GM12878 (cell line): ENCODE measurements at regions not wholly inside any gene's neighbourhood (a gene's known extent, or its start where the extent isn't known, plus 50 kb on each side); places are given as distances from the start of the nearest gene placed in this dataset.

Source experiments
- ATAC-seq: fragments of 200-7000 bp; cut with Tn5 transposase; 3 replicates; pipeline ENCODE4 v1.9.1; 2020; ENCODE audit warnings: mild to moderate bottlenecking, moderate library complexity
- BruUV-seq: library from RNA; stranded (reverse); fragments of 400-500 nt; replicated peaks from 2 replicates; lab custom pipeline; 2021; lab: Mats Ljungman, UMichigan
- CTCF ChIA-PET: fragments of 300-600 bp; sonication (Branson Sonifier 250); formaldehyde crosslinking; extraction: SDS; loops from one replicate; lab custom pipeline; 2021; ENCODE audit warnings: inconsistent platforms; lab: Yijun Ruan, JAX
- POLR2A ChIA-PET: fragments of 350-600 bp; formaldehyde crosslinking; extraction: SDS; loops from one replicate; lab custom pipeline; 2021; ENCODE audit warnings: inconsistent platforms; lab: Charles Lee
- RAD21 ChIA-PET: fragments of 300-600 bp; sonication (Branson Sonifier 250); formaldehyde crosslinking; loops from one replicate; lab custom pipeline; 2023; ENCODE audit warnings: antibody characterized with exemption; ENCODE audit not compliant: unreplicated experiment; lab: Charles Lee
- SMC1A ChIA-PET: fragments of 300-600 bp; sonication (Branson Sonifier 250); formaldehyde crosslinking; loops from one replicate; lab custom pipeline; 2023; ENCODE audit not compliant: unreplicated experiment, uncharacterized antibody; lab: Charles Lee
- DNase-seq: peaks from one replicate; pipeline ENCODE4 v3.0.0-alpha.2; 2011; ENCODE audit warnings: low read depth, low spot score
- FAIRE-seq: peaks from 3 replicates; lab custom pipeline; 2011; peaks lifted over from hg19 to GRCh38; lab: Jason Lieb, UNC
- H2AFZ ChIP-seq: 2 replicates; pipeline ENCODE4 v1.6.0; 2011; ENCODE audit warnings: low read depth, low read length, control low read depth; ENCODE audit not compliant: control insufficient read depth
- H3K27ac ChIP-seq: 2 replicates; pipeline ENCODE4 v1.5.1; 2011; ENCODE audit warnings: control low read depth; ENCODE audit not compliant: control insufficient read depth, insufficient read depth
- H3K27me3 ChIP-seq, 2 experiments: replicated peaks in 1 of 2; 2 replicates each; pipeline versions ENCODE4 v1.6.0 to v1.6.1; 2011; ENCODE audit warnings: low read length in 1 of 2; ENCODE audit not compliant: control insufficient read depth in 2 of 2, insufficient read depth in 2 of 2
- H3K36me3 ChIP-seq, 2 experiments: 2 replicates each; pipeline ENCODE4 v1.5.1; 2011; ENCODE audit warnings: low read length in 1 of 2; ENCODE audit not compliant: control insufficient read depth in 2 of 2, insufficient read depth in 2 of 2
- H3K4me1 ChIP-seq: 2 replicates; pipeline ENCODE4 v1.6.1; 2011; ENCODE audit warnings: mild to moderate bottlenecking, low read length, moderate library complexity, mixed read lengths; ENCODE audit not compliant: control insufficient read depth, insufficient read depth
- H3K4me2 ChIP-seq: 2 replicates; pipeline ENCODE4 v1.6.0; 2011; ENCODE audit warnings: control low read depth; ENCODE audit not compliant: control insufficient read depth, insufficient read depth
- H3K4me3 ChIP-seq: fragments of 200-600 bp; sonication (generic); 2 replicates; pipeline ENCODE4 v1.5.1; 2016
- H3K79me2 ChIP-seq: 2 replicates; pipeline ENCODE4 v1.6.0; 2011; ENCODE audit warnings: low read length; ENCODE audit not compliant: control insufficient read depth, insufficient read depth
- H3K9ac ChIP-seq: 2 replicates; pipeline ENCODE4 v1.8.0; 2011; ENCODE audit warnings: low read length, control low read depth, mixed read lengths; ENCODE audit not compliant: control insufficient read depth, insufficient read depth
- H3K9me3 ChIP-seq: replicated peaks from 3 replicates; pipeline ENCODE4 v1.5.1; 2011; ENCODE audit warnings: mild to moderate bottlenecking, low read length; ENCODE audit not compliant: control insufficient read depth, insufficient read depth
- H4K20me1 ChIP-seq: 2 replicates; pipeline ENCODE4 v1.6.0; 2011; ENCODE audit not compliant: control insufficient read depth, insufficient read depth
- BACH1 ChIP-seq: fragments of 450-650 bp; IDR thresholded peaks from 2 replicates; pipeline ENCODE4 v1.6.1; 2017; ENCODE audit warnings: mild to moderate bottlenecking, borderline replicate concordance
- CHD2 ChIP-seq: IDR thresholded peaks from 2 replicates; pipeline ENCODE4 v1.6.1; 2011; ENCODE audit warnings: low read depth, low read length, improper control_type of control experiment, borderline replicate concordance
- EP300 ChIP-seq, 2 experiments: fragments of 150-350 bp in 1 of 2; IDR thresholded peaks; 2 replicates each; pipeline ENCODE4 v1.6.1; 2011 to 2012; ENCODE audit warnings: low read depth in 2 of 2, low read length in 2 of 2, borderline replicate concordance in 1 of 2, improper control_type of control experiment in 1 of 2, inconsistent platforms in 1 of 2; ENCODE audit not compliant: control insufficient read depth in 1 of 2
- EZH2 ChIP-seq: IDR thresholded peaks from 2 replicates; pipeline ENCODE4 v1.6.1; 2012; ENCODE audit warnings: low read depth, mild to moderate bottlenecking, control low read depth, inconsistent platforms, low read length, borderline replicate concordance; ENCODE audit not compliant: control insufficient read depth
- HDAC6 ChIP-seq: fragments of 200-600 bp; sonication (generic); IDR thresholded peaks from one replicate; pipeline ENCODE4 v1.8.0; 2017; ENCODE audit warnings: antibody characterized with exemption; ENCODE audit not compliant: unreplicated experiment
- PAX8 ChIP-seq: fragments of 450-650 bp; IDR thresholded peaks from 2 replicates; pipeline ENCODE4 v1.6.1; 2017; ENCODE audit warnings: mild to moderate bottlenecking, moderate library complexity
- POU2F2 ChIP-seq: IDR thresholded peaks from 3 replicates; pipeline ENCODE4 v1.6.1; 2011; ENCODE audit warnings: low read depth, mild to moderate bottlenecking, low read length, borderline replicate concordance
- RBBP5 ChIP-seq: fragments of 200-600 bp; sonication (generic); conservative IDR thresholded peaks from 2 replicates; pipeline ENCODE4 v1.6.1; 2016
- SP1 ChIP-seq: IDR thresholded peaks from one replicate; pipeline ENCODE4 v1.6.1; 2011; ENCODE audit warnings: low read depth, low read length
- SREBF2 ChIP-seq: IDR thresholded peaks from 2 replicates; pipeline ENCODE4 v1.6.1; 2012; ENCODE audit warnings: mild to moderate bottlenecking, low read length
- ZNF207 ChIP-seq: fragments of 450-650 bp; IDR thresholded peaks from 2 replicates; pipeline ENCODE4 v1.6.1; 2014; ENCODE audit warnings: antibody characterized with exemption, mild to moderate bottlenecking, borderline replicate concordance
- ZNF274 ChIP-seq: IDR thresholded peaks from one replicate; pipeline ENCODE4 v1.8.0; 2011; ENCODE audit not compliant: insufficient read length, insufficient read depth
- ZNF622 ChIP-seq: fragments of 450-650 bp; IDR thresholded peaks from 2 replicates; pipeline ENCODE4 v1.6.1; 2017; ENCODE audit warnings: mild to moderate bottlenecking, inconsistent platforms
- in situ Hi-C: fragments of 300-500 bp; cut with MboI; formaldehyde crosslinking; loops from 9 replicates; pipeline ENCODE4 v1.14.3; 2018; ENCODE audit warnings: mixed read lengths
- intact Hi-C: fragments of 100-400 bp; cut with micrococcal nuclease; formaldehyde crosslinking; loops from one replicate; pipeline ENCODE4 v1.14.2; 2022; ENCODE audit not compliant: unreplicated experiment
- TF ChIP-seq, protein P1 (sequence below): fragments of 450-650 bp; IDR thresholded peaks from 2 replicates; pipeline ENCODE4 v1.6.1; 2017; ENCODE audit warnings: borderline replicate concordance
- TF ChIP-seq, protein P2 (sequence below), 3 experiments: IDR thresholded peaks in 2 of 3; conservative IDR thresholded peaks in 1 of 3; 2 replicates each; pipeline ENCODE4 v1.5.1; 2011; ENCODE audit warnings: low read depth in 3 of 3, low read length in 3 of 3, mild to moderate bottlenecking in 3 of 3, control low read depth in 2 of 3, moderate library complexity in 2 of 3, inconsistent platforms in 1 of 3, mixed read lengths in 1 of 3; ENCODE audit not compliant: control insufficient read depth in 2 of 3, insufficient read depth in 1 of 3; ENCODE audit errors: extremely low read depth in 1 of 3

DNA sequence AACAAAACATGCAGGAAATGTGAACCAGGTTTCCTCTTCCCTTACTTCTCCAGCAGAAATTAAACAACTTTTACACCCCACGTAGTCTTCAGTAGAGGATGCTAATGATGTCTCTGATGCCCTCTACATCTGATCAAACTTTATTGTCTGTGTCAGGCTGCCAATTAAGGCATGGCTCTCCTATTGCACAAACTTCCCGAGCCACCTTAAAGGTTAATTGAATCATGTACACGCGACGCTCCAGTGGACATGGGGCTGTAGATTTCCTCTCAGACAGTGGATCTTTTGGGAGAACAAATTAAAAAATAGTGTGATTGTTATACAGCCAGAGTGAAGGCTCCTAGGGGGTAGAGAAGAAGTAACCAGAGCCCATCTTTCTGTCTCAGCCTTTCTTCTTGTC, 301.6 kb downstream of the SMAD2 start (continued):
- no peak for TF ChIP-seq POU2F2
- TF ChIP-seq, protein P1, sequence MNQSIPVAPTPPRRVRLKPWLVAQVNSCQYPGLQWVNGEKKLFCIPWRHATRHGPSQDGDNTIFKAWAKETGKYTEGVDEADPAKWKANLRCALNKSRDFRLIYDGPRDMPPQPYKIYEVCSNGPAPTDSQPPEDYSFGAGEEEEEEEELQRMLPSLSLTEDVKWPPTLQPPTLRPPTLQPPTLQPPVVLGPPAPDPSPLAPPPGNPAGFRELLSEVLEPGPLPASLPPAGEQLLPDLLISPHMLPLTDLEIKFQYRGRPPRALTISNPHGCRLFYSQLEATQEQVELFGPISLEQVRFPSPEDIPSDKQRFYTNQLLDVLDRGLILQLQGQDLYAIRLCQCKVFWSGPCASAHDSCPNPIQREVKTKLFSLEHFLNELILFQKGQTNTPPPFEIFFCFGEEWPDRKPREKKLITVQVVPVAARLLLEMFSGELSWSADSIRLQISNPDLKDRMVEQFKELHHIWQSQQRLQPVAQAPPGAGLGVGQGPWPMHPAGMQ = no peak

DNA sequence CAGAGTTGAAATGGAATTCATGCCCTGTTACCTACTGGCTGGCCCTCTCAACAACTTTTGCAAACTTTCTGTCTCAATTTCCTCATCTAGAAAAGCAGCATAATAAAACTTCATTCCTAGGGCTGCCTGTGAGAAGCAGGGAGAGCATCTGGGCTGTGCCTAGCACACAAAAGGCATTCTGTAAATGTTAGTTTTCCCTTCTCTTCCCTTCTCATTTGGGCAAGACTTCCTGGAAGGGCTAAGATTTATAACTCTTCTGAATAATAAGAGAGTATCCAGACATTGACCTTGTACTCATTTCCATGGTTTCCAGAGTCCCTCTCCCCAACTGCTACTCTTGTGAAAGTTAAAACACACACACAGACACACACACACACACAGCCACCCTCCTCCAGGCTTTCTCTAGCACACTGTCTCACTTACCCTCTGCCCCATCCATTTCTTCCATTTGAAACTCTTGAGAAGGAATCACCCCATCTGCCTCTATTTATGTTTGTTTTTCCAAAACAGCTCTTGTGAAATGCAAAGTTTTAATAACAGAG, 302.1 kb downstream of the SMAD2 start:
- SMC1A ChIA-PET = no interaction called here
- no peak for TF ChIP-seq BACH1
- no peak for TF ChIP-seq EP300 (IDR thresholded peaks at IDR 0.05; ENCODE audit: borderline replicate concordance in 1 of 2, control insufficient read depth in 1 of 2, low read depth in 2 of 2, low read length in 2 of 2)
- TF ChIP-seq EZH2 = no peak
- no peak for TF ChIP-seq ZNF274
- TF ChIP-seq PAX8 = no peak
- TF ChIP-seq CHD2 = no peak
- no peak for TF ChIP-seq ZNF622
- no peak for TF ChIP-seq SP1
- no peak for TF ChIP-seq ZNF207
- TF ChIP-seq, protein P2, sequence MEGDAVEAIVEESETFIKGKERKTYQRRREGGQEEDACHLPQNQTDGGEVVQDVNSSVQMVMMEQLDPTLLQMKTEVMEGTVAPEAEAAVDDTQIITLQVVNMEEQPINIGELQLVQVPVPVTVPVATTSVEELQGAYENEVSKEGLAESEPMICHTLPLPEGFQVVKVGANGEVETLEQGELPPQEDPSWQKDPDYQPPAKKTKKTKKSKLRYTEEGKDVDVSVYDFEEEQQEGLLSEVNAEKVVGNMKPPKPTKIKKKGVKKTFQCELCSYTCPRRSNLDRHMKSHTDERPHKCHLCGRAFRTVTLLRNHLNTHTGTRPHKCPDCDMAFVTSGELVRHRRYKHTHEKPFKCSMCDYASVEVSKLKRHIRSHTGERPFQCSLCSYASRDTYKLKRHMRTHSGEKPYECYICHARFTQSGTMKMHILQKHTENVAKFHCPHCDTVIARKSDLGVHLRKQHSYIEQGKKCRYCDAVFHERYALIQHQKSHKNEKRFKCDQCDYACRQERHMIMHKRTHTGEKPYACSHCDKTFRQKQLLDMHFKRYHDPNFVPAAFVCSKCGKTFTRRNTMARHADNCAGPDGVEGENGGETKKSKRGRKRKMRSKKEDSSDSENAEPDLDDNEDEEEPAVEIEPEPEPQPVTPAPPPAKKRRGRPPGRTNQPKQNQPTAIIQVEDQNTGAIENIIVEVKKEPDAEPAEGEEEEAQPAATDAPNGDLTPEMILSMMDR (IDR thresholded peaks at IDR 0.05 in 2 of 3, conservative IDR thresholded peaks at IDR 0.05 in 1 of 3; ENCODE audit: control insufficient read depth in 2 of 3, extremely low read depth in 1 of 3, insufficient read depth in 1 of 3, low read depth in 3 of 3, low read length in 3 of 3) = no peak
- TF ChIP-seq HDAC6 = no peak
- no peak for TF ChIP-seq RBBP5
- TF ChIP-seq SREBF2 = no peak
- H3K4me1 ChIP-seq = no peaks in the 10 kb centered on the region
- ATAC-seq (no peak), DNase-seq (no peak), FAIRE-seq (no peak)
- POLR2A ChIA-PET = no interaction called here
- H2AFZ ChIP-seq = no peak overlapping the region
- BruUV-seq = no TSS peak
- no peak overlapping the region for H3K4me3 ChIP-seq
- no peaks in the 10 kb centered on the region for H4K20me1 ChIP-seq
- H3K4me2 ChIP-seq = no peak overlapping the region
- H3K36me3 ChIP-seq = no peaks in the 10 kb centered on the region
- no peak overlapping the region for H3K9ac ChIP-seq
- no peak overlapping the region for H3K27ac ChIP-seq
- H3K79me2 ChIP-seq = no peaks in the 10 kb centered on the region
- CTCF ChIA-PET = no interaction called here
- RAD21 ChIA-PET = no interaction called here
- no peaks in the 10 kb centered on the region for H3K9me3 ChIP-seq
- H3K27me3 ChIP-seq = peaks cover 0 to 1% of the 10 kb centered on the region in 2 experiments; a peak in 2 of 4 replicates
- in situ Hi-C loops = no loop called here
- intact Hi-C loops = no loop called here
